ENCODE measurements at regions not wholly inside any gene's neighbourhood (a gene's known extent, or its start where the extent isn't known, plus 50 kb on each side); places are given as distances from the start of the nearest gene placed in this dataset.

GRCh38 chr4:130628531-130628930, 1532.6 kb downstream of the C4orf33 start:
- no peak for TF ChIP-seq CTCF (IDR thresholded peaks at IDR 0.05; ENCODE audit: poor library complexity)
- DNase-seq (ENCODE audit: low spot score) = no peak
- Histone ChIP-seq H2AFZ (no peak overlapping the region), H3K4me2 (no peak overlapping the region), H3K79me2 (no peaks in the 10 kb centered on the region), H3K36me3 (replicated peaks; ENCODE audit: insufficient read depth, low read depth) (no peaks in the 10 kb centered on the region), H3K9me2 (replicated peaks; ENCODE audit: insufficient read depth) (no peaks in the 10 kb centered on the region), H3K9me3 (ENCODE audit: low read depth) (no peaks in the 10 kb centered on the region), H3K27ac (no peak overlapping the region), H3K4me1 (ENCODE audit: insufficient read depth) (no peaks in the 10 kb centered on the region), H3K4me3 (no peak overlapping the region), H3K27me3 (no peaks in the 10 kb centered on the region), H4K20me1 (ENCODE audit: insufficient read depth, poor library complexity, severe bottlenecking) (no peaks in the 10 kb centered on the region)
- 93% methylated on average over 2 of the region's 2 CpGs for WGBS (ENCODE audit: low lambda C conversion rate, missing lambda C conversion rate)

GRCh38 chr4:130632731-130633604, 1537.0 kb downstream of the C4orf33 start:
- Histone ChIP-seq H4K20me1 (ENCODE audit: insufficient read depth, poor library complexity, severe bottlenecking) (no peaks in the 10 kb centered on the region), H3K9me3 (ENCODE audit: low read depth) (no peaks in the 10 kb centered on the region), H3K4me1 (ENCODE audit: insufficient read depth) (no peaks in the 10 kb centered on the region), H3K4me2 (no peak overlapping the region), H3K9me2 (replicated peaks; ENCODE audit: insufficient read depth) (no peaks in the 10 kb centered on the region), H3K27me3 (no peaks in the 10 kb centered on the region), H2AFZ (no peak overlapping the region), H3K36me3 (replicated peaks; ENCODE audit: insufficient read depth, low read depth) (no peaks in the 10 kb centered on the region), H3K27ac (no peak overlapping the region), H3K79me2 (no peaks in the 10 kb centered on the region), H3K4me3 (no peak overlapping the region)
- DNase-seq (ENCODE audit: low spot score) = no peak
- WGBS (ENCODE audit: low lambda C conversion rate, missing lambda C conversion rate) = 93% methylated on average over 13 of the region's 13 CpGs
- TF ChIP-seq EZH2 (IDR thresholded peaks at IDR 0.05; ENCODE audit: borderline replicate concordance) (no peak), EZH2phosphoT487 (IDR thresholded peaks at IDR 0.05; ENCODE audit: low read depth, severe bottlenecking, unreplicated experiment) (no peak), CTCF (IDR thresholded peaks at IDR 0.05; ENCODE audit: poor library complexity) (no peak)

GRCh38 chr4:130636486-130636885, 1540.5 kb downstream of the C4orf33 start:
- no peaks in the 10 kb centered on the region for H4K20me1 ChIP-seq (ENCODE audit: insufficient read depth, poor library complexity, severe bottlenecking)

More at GRCh38 chr4:130636486-130636885, 1540.5 kb downstream of the C4orf33 start:
- H3K4me1 ChIP-seq (ENCODE audit: insufficient read depth) = no peaks in the 10 kb centered on the region
- no peak for DNase-seq (ENCODE audit: low spot score)
- no peaks in the 10 kb centered on the region for H3K9me2 ChIP-seq (replicated peaks; ENCODE audit: insufficient read depth)
- H3K9me3 ChIP-seq (ENCODE audit: low read depth) = no peaks in the 10 kb centered on the region
- no peak overlapping the region for H3K27ac ChIP-seq
- no peak overlapping the region for H3K4me3 ChIP-seq
- H3K36me3 ChIP-seq (replicated peaks; ENCODE audit: insufficient read depth, low read depth) = no peaks in the 10 kb centered on the region
- H3K79me2 ChIP-seq = no peaks in the 10 kb centered on the region
- H3K4me2 ChIP-seq = no peak overlapping the region
- TF ChIP-seq EZH2phosphoT487 (IDR thresholded peaks at IDR 0.05; ENCODE audit: low read depth, severe bottlenecking, unreplicated experiment) (no peak), CTCF (IDR thresholded peaks at IDR 0.05; ENCODE audit: poor library complexity) (no peak), EZH2 (IDR thresholded peaks at IDR 0.05; ENCODE audit: borderline replicate concordance) (no peak)
- no peak overlapping the region for H2AFZ ChIP-seq
- H3K27me3 ChIP-seq = no peaks in the 10 kb centered on the region
- 56% methylated on average over 5 of the region's 5 CpGs for WGBS (ENCODE audit: low lambda C conversion rate, missing lambda C conversion rate)

Data from hepatocyte (in vitro differentiated cells).